Activated CD4-positive, CD25-positive, alpha-beta regulatory T cell treated with anti-CD3 and anti-CD28 coated beads, Interleukin-2, amount 50 U/mL, for 72 hours (primary cell): ENCODE measurements at regions not wholly inside any gene's neighbourhood (a gene's known extent, or its start where the extent isn't known, plus 50 kb on each side); places are given as distances from the start of the nearest gene placed in this dataset.
"Not testable (repeated sequence)": the region's sequence is repeated elsewhere in the genome, so short reads cannot be mapped to it uniquely, and the experiment has no call there.

Experiments
- DNase-seq: peaks from one replicate; pipeline ENCODE4 v3.0.0; 2021

DNA sequence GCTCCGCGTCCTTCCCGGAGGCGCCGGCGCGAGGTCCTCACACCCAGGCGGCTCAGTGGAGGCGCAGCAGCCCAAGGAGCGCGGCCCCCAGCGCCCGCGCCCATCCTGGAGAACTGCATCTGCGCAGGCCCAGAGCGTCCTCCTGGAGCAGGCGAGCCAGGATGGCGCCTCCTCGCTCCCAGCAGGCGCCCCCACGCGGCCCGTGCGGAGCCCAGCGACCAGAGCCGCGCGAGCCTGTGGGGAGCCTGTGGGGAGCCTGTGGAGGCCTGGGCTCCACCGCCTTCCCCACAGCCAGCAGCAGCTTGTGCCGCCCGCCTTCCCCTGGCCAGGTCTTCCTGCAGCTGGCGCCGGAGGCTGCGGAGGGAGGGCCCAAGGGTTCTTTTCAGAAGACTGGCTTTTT, 953.9 kb downstream of the TMEM121 start:
- DNase-seq = not testable (repeated sequence)

DNA sequence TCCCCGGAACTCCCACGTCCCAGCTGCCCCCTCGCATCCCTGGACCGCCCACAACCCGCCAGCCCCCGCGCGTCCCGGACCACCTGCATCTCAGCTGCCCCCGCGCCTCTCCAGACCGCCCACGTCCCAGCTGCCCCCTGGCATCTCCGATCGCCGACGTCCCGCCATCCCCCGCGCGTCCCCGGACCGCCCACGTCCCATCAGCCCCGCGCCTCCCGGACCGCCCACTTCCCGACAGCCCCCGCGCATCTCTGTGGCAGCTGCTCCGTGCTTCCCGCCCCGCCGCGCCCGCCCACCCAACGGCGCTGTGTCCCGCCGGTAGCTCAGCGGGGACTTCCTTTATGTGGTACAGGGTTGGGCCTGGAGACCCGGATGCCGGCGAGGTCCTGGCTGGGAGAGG, 955.8 kb downstream of the TMEM121 start:
- not testable (repeated sequence) for DNase-seq

DNA sequence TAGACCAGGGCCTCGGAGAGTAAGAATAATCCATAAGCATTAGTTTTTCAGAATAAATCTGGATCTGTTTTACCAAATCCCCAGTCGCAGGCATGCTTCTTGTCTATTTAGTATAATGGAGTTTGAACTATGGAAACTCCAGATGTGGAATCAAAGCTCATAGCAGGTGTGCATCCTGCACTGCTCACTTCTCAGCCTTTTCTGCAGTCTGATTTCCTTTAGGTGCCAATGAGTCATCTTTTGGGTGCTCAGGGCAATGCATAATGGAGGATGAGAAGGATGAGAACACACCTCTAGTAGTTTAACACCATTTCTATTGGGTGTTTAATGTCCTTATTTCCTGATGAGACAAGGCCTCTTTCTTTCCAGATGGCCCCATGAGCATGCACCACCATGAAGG, 961.2 kb downstream of the TMEM121 start:
- no peak for DNase-seq

- no peak for DNase-seq
These were observed 961.9 kb downstream of the TMEM121 start for GRCh38 chr14:106488291-106488690.

DNA sequence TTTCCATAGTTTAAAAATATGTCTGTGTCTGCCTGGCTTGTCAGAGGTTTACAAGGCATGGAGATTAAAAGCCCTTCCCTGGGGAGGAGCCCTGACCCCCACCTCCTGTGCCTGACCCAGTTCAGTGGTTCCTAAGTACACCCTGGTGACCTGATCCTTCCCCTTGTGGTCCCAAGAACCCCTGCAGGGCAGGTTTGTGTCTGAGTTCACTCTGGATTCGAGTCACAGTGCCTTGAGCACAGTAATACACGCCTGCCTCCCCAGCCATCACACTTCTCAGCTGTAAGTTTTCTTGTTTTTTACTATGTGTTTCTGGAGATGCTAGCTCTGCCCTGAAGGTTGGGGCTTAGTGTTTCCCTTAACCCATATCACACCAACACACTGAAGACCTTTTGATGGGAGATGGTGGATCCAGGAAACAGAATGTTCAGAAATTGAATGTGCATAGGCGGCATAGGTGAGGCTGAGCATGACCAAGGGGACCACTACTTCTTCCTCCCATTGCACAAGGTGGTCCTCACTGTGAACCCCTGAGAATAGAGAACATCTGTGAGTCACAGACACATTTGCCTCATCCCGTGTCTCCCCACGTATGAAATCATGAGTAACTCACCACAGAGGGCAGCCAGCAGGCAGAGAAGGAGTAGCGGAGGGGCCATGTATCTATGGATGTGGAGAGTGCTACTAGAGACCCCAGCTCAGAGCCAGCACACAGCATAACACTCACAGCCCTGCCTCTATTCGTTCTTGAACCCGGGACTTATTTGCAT, 962.9 kb downstream of the TMEM121 start:
- DNase-seq = no peak

DNA sequence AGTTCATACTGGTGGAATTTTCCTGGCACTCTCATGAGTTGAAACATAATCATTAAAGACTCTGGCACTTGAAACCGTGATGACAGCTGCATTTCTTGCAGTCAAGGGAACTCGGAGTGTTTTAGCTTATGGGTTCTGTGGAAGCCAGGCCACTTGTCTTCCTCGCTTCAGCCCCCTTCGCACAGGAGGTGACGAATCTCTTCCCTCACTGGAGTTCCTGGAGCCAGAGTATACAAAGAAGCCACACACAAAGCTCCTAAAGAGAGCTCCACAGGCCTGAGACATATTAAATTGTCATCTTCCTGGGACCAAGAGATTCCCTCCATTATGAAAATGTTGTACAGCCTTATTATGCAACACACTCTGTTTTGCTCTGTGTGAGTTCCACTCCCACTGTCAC, 964.1 kb downstream of the TMEM121 start:
- no peak for DNase-seq

DNA sequence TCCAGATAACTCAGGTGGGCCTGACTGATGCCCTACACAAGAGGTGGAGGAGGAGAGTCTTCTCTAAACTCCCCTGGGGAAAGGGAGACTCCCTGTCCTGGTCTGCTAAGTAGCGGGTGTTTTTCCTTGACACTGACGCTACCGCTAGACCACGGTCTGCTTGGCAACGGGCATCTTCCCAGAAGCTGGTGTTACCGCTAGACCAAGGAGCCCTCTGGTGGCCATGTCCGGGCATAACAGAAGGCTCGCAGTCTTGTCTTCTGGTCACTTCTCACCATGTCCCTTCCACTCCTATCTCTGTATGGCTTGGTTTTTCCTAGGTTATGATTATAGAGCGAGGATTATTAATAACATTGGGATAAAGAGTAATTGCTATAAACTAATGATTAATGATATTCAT, 965.5 kb downstream of the TMEM121 start:
- peak; percentile 40 for DNase-seq

- DNase-seq = no peak
These were observed 967.8 kb downstream of the TMEM121 start for GRCh38 chr14:106493962-106494823.

DNA sequence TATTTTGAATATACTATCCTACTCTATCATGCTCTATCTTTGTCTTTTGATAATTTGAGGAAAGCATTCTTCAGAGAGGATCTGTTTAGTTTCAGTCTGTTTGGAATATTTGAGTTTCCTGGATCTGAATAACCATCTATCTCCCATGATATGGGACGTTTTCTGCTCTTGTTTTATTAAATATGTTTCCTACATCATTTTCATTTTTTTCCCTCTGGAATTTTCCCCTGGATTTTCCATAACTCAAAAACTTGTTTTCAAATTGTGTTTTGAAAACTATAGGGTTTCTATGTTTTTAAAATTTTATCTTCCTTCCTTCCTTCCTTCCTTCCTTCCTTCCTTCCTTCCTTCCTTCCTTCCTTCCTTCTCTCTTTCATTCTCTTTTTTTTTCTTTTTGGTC, 974.2 kb downstream of the TMEM121 start:
- DNase-seq = no peak

DNA sequence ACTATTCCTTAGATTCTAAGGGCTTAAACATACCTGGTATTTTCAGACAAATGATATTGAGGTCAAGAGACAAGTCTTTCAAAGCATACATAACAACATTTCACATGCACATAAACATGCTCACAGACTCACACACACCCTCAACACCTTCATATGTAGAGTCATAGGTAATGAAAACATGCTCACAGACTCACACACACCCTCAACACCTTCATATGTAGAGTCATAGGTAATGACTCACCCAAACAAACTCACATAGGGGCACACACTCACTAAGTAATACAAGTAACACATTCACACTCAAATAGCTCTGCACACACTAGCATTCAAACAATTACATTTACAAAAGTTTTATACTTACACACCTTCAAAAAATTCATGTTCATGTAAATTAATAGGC, 975.5 kb downstream of the TMEM121 start:
- no peak for DNase-seq

GRCh38 chr14:106505366-106505765, 979.0 kb downstream of the TMEM121 start:
- no peak for DNase-seq

- DNase-seq = peak; percentile 37
These were observed 980.5 kb downstream of the TMEM121 start for GRCh38 chr14:106506881-106507305.

GRCh38 chr14:106507354-106507753, 981.0 kb downstream of the TMEM121 start:
- DNase-seq = no peak

DNA sequence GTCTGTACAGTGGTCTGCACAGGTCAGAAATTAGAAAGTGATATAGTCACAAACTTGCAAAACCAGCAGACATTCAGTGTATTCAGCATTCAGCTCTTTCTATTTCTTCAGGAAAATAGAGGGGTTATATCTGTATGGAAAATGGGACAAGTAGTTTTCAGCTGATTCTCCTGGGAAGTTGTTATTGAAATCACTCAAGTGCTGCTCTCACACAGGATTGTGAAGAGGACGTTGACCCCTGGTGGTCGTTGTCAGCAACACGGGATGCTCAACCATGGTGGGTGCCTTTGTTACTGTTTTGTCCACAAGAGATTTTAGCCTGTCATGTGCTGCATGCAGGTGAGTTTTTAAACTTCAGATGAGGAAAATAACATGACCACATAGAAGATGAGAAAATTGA, 981.8 kb downstream of the TMEM121 start:
- DNase-seq = no peak

DNA sequence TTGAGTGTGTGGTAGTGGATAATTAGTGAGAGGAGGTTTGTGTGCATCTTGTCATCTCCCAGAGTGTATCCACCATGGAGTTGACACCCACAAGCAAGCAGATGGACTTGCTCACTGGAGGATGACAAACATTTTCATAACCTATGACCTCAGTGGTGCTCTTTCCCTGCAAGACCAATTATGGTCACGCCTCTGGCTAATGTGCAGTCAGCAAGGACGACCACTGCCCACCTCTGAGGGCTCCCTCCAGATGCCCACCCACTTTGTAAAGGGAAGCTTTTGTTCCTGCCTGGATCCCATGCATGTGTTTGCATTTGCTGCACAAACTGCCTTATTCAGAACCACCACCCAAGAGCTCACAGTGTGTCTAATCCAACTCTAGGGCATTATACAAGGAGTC, 982.8 kb downstream of the TMEM121 start:
- no peak for DNase-seq

DNA sequence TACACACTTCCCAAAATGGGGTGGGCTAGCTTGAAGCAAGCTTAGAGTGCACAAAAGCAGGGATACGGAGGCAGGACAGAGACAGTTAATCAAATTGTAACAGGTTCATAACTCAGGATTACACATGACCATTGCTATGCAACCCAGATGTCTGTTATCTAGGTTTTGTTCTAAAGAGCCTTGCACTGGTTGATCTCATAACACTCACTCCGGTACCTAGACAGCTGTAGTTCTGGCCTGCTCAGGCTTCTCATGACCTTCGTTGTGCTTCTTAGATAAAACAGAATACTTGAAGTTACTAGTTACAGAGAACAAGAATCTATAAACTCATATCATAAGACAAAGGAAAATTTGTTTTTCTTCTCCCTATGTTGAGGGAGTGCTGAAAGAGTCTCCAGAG, 983.4 kb downstream of the TMEM121 start:
- DNase-seq = no peak

DNA sequence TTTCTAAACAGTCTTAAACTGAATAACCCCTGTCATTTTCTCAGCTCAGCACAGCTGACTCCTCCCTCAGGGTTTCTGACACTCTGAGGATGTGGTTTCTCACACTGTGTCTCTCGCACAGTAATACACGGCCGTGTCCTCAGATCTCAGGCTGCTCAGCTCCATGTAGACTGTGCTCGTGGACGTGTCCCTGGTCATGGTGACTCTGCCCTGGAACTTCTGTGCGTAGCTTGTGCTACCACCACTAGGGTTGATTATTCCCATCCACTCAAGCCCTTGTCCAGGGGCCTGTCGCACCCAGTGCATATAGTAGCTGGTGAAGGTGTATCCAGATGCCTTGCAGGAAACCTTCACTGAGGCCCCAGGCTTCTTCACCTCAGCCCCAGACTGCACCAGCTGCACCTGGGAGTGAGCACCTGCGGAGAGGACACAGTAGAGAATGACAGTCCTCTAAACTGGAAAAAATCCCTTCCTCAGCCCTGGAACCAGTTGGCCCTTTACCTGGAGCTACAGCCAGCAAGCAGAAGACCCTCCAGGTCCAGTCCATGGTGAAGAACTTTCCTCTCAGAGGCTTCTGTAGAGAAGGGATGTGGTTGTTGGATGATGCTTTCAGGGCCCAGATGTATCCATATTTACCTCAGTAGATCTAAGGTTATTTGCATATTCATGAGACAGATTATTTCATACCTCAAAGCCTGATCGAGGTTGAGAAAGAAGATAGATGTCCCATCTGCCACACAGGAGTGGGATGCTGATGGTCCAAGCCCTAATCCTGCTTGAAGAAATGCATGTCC, 984.8 kb downstream of the TMEM121 start:
- peak; percentile 37 for DNase-seq

- no peak for DNase-seq
These were observed 985.4 kb downstream of the TMEM121 start for GRCh38 chr14:106511800-106512198.

DNA sequence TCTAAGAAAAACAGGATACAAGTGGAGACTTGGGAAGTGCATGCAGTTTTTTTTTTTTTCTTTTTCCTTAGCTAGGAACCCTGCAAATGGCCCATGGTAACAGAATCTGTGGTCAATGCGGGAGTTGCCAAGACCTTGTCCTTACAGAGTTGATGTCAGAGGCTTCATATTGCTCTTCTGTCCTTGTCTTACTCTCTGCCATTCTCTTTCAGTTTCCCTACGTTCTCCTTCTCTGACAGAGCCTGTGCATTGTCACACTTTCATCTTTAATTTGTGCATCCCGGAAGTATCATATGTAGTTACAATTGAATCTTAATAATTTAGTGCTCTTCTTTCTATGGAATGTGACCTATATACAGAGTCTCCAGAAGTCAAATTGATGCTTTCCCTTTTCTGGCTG, 986.9 kb downstream of the TMEM121 start:
- no peak for DNase-seq

GRCh38 chr14:106518054-106518943, 991.9 kb downstream of the TMEM121 start:
- peak; percentile 75 for DNase-seq

DNA sequence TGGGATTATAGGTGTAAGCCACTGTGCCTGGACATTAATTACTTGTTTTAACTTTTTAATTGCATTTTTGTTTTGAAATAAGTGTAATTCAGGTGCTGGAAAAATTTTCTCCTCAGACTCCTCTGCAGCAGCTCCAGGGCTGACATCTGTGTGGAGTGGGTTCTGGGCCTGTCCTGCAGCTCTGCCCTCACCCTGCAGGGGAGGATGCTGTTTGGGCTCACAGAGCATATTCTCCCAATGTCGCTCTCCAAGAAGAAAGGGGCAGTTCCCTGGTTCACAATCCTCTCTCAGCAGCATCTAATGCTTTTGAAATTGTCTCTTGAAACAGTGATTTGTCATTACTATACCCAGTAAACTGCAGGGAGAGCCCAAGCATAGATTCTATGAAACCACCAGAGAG, 995.7 kb downstream of the TMEM121 start:
- not testable (repeated sequence) for DNase-seq

DNA sequence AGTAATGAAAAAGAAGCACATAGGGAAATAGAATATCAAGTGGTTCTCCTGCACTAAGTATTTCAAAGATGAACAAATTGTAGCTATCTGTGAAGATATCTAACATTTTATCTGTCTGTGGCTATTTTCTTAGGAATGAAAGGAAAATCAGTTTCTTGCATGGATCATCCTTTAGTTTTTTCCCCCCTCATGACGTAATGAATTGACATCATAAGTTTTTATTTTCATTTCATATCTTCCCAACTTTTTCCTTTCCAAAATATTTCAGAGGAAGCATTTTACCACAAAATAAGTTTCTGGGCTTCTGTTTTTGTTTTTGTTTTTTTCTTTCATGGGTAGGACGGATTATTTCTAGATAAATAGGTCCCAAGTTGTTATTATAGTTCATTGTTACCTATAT, 996.6 kb downstream of the TMEM121 start:
- DNase-seq = no peak
